SU-DHL-6 (cell line): ENCODE measurements at regions not wholly inside any gene's neighbourhood (a gene's known extent, or its start where the extent isn't known, plus 50 kb on each side); places are given as distances from the start of the nearest gene placed in this dataset.

Experiments
- H2AFZ ChIP-seq: fragments of 200-600 bp; sonication (generic); 2 replicates; pipeline ENCODE4 v1.6.1; 2014; ENCODE audit warnings: low read depth, mild to moderate bottlenecking, moderate library complexity, mixed read lengths, antibody characterized with exemption, low read length; ENCODE audit not compliant: severe bottlenecking
- H3F3A ChIP-seq: fragments of 200-600 bp; shearing (Covaris generic); 2 replicates; pipeline ENCODE4 v1.6.0; 2016; ENCODE audit warnings: antibody characterized with exemption, mild to moderate bottlenecking; ENCODE audit not compliant: insufficient read depth
- H3K27ac ChIP-seq: fragments of 200-600 bp; sonication (generic); 2 replicates; pipeline ENCODE4 v1.5.1; 2016; ENCODE audit warnings: low read depth, mild to moderate bottlenecking, low read length, moderate library complexity, mixed read lengths
- H3K27me3 ChIP-seq: fragments of 200-600 bp; sonication (generic), shearing (Covaris generic); 2 replicates; pipeline ENCODE4 v1.6.0; 2014; ENCODE audit warnings: mild to moderate bottlenecking, low read length
- H3K36me3 ChIP-seq: fragments of 200-600 bp; sonication (generic); 2 replicates; pipeline ENCODE4 v1.6.1; 2014; ENCODE audit warnings: mild to moderate bottlenecking, low read length, mixed read lengths
- H3K4me2 ChIP-seq: fragments of 300-600, 200-600 bp; shearing (Covaris generic), sonication (generic); 2 replicates; pipeline ENCODE4 v1.6.0; 2014; ENCODE audit warnings: low read length, low read depth, mild to moderate bottlenecking; ENCODE audit not compliant: poor library complexity, severe bottlenecking
- H3K4me3 ChIP-seq: fragments of 200-600 bp; sonication (generic); 2 replicates; pipeline ENCODE4 v1.5.1; 2014; ENCODE audit warnings: antibody characterized with exemption, low read length, mild to moderate bottlenecking, mixed read lengths; ENCODE audit not compliant: insufficient read depth, poor library complexity, severe bottlenecking
- H3K79me2 ChIP-seq: fragments of 200-600 bp; sonication (generic); 2 replicates; pipeline ENCODE4 v1.6.1; 2014; ENCODE audit warnings: mild to moderate bottlenecking, low read length, moderate library complexity; ENCODE audit not compliant: insufficient read depth
- H3K9ac ChIP-seq: fragments of 200-600 bp; sonication (generic); 2 replicates; pipeline ENCODE4 v1.7.0; 2014; ENCODE audit warnings: mild to moderate bottlenecking, low read length
- H3K9me2 ChIP-seq: fragments of 200-600 bp; sonication (generic); replicated peaks from 2 replicates; pipeline ENCODE4 v1.6.1; 2014; ENCODE audit warnings: low read length; ENCODE audit not compliant: insufficient read depth
- H3K9me3 ChIP-seq: fragments of 200-600 bp; sonication (generic); 2 replicates; pipeline ENCODE4 v1.6.1; 2014; ENCODE audit warnings: low read length, mixed read lengths; ENCODE audit not compliant: insufficient read depth
- H4K20me1 ChIP-seq: fragments of 200-600 bp; sonication (generic); 2 replicates; pipeline ENCODE4 v1.6.1; 2014; ENCODE audit warnings: low read depth, mild to moderate bottlenecking, antibody characterized with exemption, low read length, moderate library complexity, mixed read lengths
- EZH2phosphoT487 ChIP-seq: fragments of 200-600 bp; sonication (generic), shearing (Covaris generic); conservative IDR thresholded peaks from 2 replicates; pipeline ENCODE4 v1.6.1; 2018; ENCODE audit warnings: mild to moderate bottlenecking, antibody characterized with exemption, low read length, moderate library complexity, mixed read lengths
- TF ChIP-seq, protein P1 (sequence below): fragments of 200-600 bp; sonication (generic); IDR thresholded peaks from one replicate; pipeline ENCODE4 v1.5.1; 2017; ENCODE audit warnings: antibody characterized with exemption, mild to moderate bottlenecking, low read length, moderate library complexity; ENCODE audit not compliant: insufficient read depth, poor library complexity, severe bottlenecking

DNA sequence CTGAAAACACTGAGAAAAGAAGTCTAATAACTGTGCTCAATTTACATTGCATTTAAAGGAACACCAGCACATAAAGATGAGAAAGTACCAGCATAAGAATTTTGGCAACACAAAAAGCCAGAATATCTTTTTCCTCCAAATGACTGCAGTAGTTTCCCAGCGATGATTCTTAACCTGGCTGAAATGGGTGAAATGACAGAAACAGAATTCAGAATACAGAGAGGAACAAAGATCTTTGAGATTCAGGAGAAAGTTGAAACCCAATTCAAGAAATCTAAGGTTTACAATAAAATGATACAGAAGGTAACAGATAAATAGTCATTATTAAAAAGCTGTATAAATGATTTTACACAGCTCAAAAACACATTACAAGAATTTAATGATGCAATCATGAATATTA lies 197.0 kb upstream of the EYS start:
- Histone ChIP-seq H3K4me3 (no peak overlapping the region), H3F3A (no peaks in the 10 kb centered on the region), H3K9ac (no peak overlapping the region), H3K4me2 (no peak overlapping the region), H3K9me3 (no peaks in the 10 kb centered on the region), H4K20me1 (no peaks in the 10 kb centered on the region), H3K27me3 (no peaks in the 10 kb centered on the region), H3K9me2 (no peaks in the 10 kb centered on the region), H2AFZ (no peak overlapping the region), H3K79me2 (no peaks in the 10 kb centered on the region), H3K27ac (no peak overlapping the region), H3K36me3 (no peaks in the 10 kb centered on the region)
- no peak for TF ChIP-seq EZH2phosphoT487
- TF ChIP-seq, protein P1, sequence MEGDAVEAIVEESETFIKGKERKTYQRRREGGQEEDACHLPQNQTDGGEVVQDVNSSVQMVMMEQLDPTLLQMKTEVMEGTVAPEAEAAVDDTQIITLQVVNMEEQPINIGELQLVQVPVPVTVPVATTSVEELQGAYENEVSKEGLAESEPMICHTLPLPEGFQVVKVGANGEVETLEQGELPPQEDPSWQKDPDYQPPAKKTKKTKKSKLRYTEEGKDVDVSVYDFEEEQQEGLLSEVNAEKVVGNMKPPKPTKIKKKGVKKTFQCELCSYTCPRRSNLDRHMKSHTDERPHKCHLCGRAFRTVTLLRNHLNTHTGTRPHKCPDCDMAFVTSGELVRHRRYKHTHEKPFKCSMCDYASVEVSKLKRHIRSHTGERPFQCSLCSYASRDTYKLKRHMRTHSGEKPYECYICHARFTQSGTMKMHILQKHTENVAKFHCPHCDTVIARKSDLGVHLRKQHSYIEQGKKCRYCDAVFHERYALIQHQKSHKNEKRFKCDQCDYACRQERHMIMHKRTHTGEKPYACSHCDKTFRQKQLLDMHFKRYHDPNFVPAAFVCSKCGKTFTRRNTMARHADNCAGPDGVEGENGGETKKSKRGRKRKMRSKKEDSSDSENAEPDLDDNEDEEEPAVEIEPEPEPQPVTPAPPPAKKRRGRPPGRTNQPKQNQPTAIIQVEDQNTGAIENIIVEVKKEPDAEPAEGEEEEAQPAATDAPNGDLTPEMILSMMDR: no peak

DNA sequence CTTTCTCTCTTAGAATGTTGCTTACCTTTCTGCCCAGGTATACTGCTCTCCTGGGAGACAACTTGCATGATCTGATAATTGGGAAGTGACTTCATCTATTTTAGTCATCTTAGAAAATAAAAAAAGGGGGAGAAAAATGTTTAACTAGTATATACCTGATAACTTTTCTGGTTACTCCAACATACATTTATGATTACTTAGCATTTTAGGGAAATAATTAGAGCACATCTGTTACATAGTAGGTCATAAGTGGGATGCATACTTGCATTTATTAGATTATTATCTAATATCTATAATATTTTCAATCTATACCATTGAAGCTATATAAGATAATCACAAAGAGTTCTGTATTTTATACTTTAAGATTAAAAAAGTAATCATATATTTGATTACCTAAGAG lies 193.9 kb upstream of the EYS start:
- Histone ChIP-seq H4K20me1 (no peaks in the 10 kb centered on the region), H3K27ac (no peak overlapping the region), H3K36me3 (no peaks in the 10 kb centered on the region), H3K9ac (no peak overlapping the region), H3F3A (no peaks in the 10 kb centered on the region), H2AFZ (no peak overlapping the region), H3K27me3 (no peaks in the 10 kb centered on the region), H3K9me2 (no peaks in the 10 kb centered on the region), H3K9me3 (no peaks in the 10 kb centered on the region), H3K4me3 (no peak overlapping the region), H3K4me2 (no peak overlapping the region), H3K79me2 (no peaks in the 10 kb centered on the region)
- TF ChIP-seq, protein P1: no peak
- no peak for TF ChIP-seq EZH2phosphoT487

DNA sequence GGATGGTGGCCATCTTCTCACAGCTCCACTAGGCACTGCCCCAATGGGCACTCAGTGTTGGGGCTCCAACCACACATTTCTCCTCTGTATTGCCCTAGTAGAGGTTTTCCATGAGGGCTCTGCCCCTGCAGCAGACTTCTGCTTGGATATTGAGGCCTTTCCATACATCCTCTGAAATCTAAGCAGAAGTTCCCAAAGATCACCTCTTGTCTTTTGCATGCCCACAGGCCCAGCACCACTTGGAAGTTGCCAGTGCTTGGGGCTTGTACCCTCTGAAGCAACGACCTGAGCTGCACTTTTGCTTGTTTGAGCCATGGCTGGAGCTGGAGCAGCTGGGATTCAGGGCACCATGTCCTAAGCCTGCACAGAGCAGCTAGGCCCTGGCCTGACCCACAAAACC lies 189.1 kb upstream of the EYS start:
- Histone ChIP-seq H3K4me3 (no peak overlapping the region), H3K4me2 (no peak overlapping the region), H4K20me1 (no peaks in the 10 kb centered on the region), H3K9ac (no peak overlapping the region), H3K9me2 (no peaks in the 10 kb centered on the region), H3K79me2 (no peaks in the 10 kb centered on the region), H3K36me3 (no peaks in the 10 kb centered on the region), H3K27ac (no peak overlapping the region), H3K27me3 (no peaks in the 10 kb centered on the region), H3F3A (no peaks in the 10 kb centered on the region), H3K9me3 (no peaks in the 10 kb centered on the region), H2AFZ (no peak overlapping the region)
- TF ChIP-seq, protein P1: no peak

DNA sequence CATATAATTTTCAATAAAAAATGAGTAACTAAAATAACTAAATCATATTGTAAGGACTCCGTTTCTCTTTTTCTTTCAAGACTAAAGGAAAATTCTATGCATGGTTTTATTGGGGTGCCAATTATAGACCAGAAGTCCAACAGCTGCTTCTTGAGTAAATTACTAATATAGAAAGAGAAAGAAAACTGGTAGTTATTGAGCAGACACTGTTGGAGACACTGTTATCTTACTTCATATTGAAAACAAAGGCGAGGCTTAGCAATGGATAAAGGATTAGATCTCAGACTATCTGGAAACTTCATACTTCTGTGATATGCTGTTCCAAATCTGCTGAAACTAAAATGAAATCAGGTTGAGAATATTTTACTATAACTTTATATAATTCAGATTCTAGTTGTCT lies 169.6 kb upstream of the EYS start:
- Histone ChIP-seq H3K79me2 (no peaks in the 10 kb centered on the region), H3K9ac (no peak overlapping the region), H3K9me2 (no peaks in the 10 kb centered on the region), H3K4me3 (no peak overlapping the region), H4K20me1 (no peaks in the 10 kb centered on the region), H3F3A (no peaks in the 10 kb centered on the region), H3K27me3 (no peaks in the 10 kb centered on the region), H3K36me3 (no peaks in the 10 kb centered on the region), H3K4me2 (no peak overlapping the region), H3K9me3 (no peaks in the 10 kb centered on the region), H2AFZ (no peak overlapping the region), H3K27ac (no peak overlapping the region)
- no peak for TF ChIP-seq EZH2phosphoT487
- TF ChIP-seq, protein P1: no peak
